Head of caudate nucleus (tissue), 42 donors: ENCODE measurements at regions not wholly inside any gene's neighbourhood (a gene's known extent, or its start where the extent isn't known, plus 50 kb on each side); places are given as distances from the start of the nearest gene placed in this dataset.
"Not testable (repeated sequence)": the region's sequence is repeated elsewhere in the genome, so short reads cannot be mapped to it uniquely, and the experiment has no call there.

Experiments used
- DNase-seq, 42 donors: peaks; one replicate each; pipeline versions ENCODE4 v3.0.0 to v3.0.0-alpha.2; 2020 to 2021; ENCODE audit warnings: mixed read lengths in 7 of 42
- intact Hi-C: fragments of 100-400 bp; cut with DNase I; formaldehyde crosslinking; loops from one replicate; pipeline ENCODE4 v1.15.0; 2022

DNA sequence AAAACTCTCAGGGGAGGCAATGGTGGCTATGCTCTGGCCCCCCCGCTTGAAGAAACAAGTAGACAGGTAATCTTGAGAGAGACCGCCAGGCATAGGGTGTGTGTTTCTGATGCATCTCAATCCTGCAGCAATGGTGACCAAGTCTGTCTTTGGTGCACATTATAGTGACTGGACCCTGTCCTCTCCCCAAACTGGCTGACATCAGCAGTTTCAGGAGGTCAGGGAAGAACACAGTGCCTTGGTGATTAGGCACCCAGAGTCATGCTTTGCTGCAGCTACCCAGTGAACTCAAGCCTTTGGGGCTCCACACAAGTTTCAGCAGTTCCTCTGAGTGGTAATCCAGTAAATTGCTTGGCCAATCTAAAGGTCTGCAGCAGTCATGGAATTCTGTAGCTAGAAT lies 318.3 kb downstream of the SPIN4 start:
- DNase-seq, result no peak
- intact Hi-C loops, result no loop called here

DNA sequence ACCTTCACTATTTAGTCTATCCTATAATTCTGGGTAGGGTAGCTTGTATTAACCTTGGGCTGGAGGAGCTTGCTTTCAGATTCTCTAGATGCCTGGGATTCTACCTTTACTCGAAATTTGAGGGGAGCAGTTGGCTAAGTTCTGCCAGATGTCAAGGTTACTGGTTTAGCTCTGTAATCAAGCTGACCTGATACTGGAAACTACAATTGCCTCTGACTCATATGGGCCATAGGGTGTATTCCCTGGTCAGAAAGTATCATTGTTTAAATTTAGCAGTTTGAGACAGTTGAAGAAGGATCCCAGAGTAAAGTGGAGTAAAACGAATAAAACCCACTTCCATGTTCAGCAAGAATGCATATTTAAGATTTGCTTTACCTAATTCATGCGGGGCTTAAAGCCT lies 337.6 kb downstream of the SPIN4 start:
- no peak for DNase-seq
- intact Hi-C loops, result no loop called here

DNA sequence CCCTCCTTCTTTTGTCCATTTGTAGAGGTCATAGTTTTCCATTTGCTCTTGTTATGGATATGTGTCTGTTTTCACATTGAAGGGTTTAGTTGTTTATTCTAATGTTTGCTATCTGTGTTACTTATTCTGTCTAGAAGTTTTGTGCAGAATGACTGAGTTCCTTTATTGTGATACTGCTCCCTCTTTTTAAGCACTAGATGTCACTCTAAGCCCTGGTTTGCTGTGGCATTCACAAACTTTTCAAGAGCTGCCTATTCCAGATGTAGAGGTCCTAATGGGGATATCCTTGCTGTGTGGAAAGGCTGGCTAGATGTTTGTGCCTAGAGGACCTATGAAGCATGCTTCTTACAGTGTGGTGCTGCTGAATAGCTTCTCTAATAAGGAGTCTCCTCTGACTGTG lies 338.6 kb downstream of the SPIN4 start:
- DNase-seq, result peak in 1 of 42 donors; percentile 1
- intact Hi-C loops, result no loop called here

- intact Hi-C loops, DNase-seq: not testable (repeated sequence)
Observed at GRCh38 chrX:63000196-63000595, 350.9 kb downstream of the SPIN4 start.
